IMR-90 (cell line): ENCODE measurements at regions not wholly inside any gene's neighbourhood (a gene's known extent, or its start where the extent isn't known, plus 50 kb on each side); places are given as distances from the start of the nearest gene placed in this dataset.

ENCODE experiments used
- BHLHE40 ChIP-seq: fragments of 150-350 bp; IDR thresholded peaks from 2 replicates; pipeline ENCODE4 v1.6.1; 2016; ENCODE audit warnings: mild to moderate bottlenecking, low read depth, low read length
- POLR2A ChIP-seq: IDR thresholded peaks from 2 replicates; pipeline ENCODE4 v1.6.1; 2012; ENCODE audit warnings: mild to moderate bottlenecking, low read depth, low read length
- RAD21 ChIP-seq: IDR thresholded peaks from 2 replicates; pipeline ENCODE4 v1.6.1; 2012; ENCODE audit warnings: low read length, improper control_type of control experiment
- USF2 ChIP-seq: fragments of 150-350 bp; IDR thresholded peaks from 2 replicates; pipeline ENCODE4 v1.6.1; 2017; ENCODE audit warnings: mild to moderate bottlenecking, antibody characterized with exemption, low read length, low read depth
- TF ChIP-seq, protein P1 (sequence below): conservative IDR thresholded peaks from 2 replicates; pipeline ENCODE4 v1.5.1; 2012; ENCODE audit warnings: mild to moderate bottlenecking, low read depth, low read length, improper control_type of control experiment

GRCh38 chr3:1477669-1478068, 384.8 kb downstream of the CNTN6 start:
- TF ChIP-seq, protein P1, sequence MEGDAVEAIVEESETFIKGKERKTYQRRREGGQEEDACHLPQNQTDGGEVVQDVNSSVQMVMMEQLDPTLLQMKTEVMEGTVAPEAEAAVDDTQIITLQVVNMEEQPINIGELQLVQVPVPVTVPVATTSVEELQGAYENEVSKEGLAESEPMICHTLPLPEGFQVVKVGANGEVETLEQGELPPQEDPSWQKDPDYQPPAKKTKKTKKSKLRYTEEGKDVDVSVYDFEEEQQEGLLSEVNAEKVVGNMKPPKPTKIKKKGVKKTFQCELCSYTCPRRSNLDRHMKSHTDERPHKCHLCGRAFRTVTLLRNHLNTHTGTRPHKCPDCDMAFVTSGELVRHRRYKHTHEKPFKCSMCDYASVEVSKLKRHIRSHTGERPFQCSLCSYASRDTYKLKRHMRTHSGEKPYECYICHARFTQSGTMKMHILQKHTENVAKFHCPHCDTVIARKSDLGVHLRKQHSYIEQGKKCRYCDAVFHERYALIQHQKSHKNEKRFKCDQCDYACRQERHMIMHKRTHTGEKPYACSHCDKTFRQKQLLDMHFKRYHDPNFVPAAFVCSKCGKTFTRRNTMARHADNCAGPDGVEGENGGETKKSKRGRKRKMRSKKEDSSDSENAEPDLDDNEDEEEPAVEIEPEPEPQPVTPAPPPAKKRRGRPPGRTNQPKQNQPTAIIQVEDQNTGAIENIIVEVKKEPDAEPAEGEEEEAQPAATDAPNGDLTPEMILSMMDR: no peak
- no peak for TF ChIP-seq RAD21
- TF ChIP-seq BHLHE40: no peak
- TF ChIP-seq POLR2A: no peak
- TF ChIP-seq USF2: no peak
